Muscle of back (tissue), 3 donors: ENCODE measurements at regions not wholly inside any gene's neighbourhood (a gene's known extent, or its start where the extent isn't known, plus 50 kb on each side); places are given as distances from the start of the nearest gene placed in this dataset.

Experiments
- DNase-seq, 3 donors: peaks; one replicate each; pipeline versions ENCODE4 v3.0.0 to v3.0.0-alpha.2; 2013

GRCh38 chr13:59111751-59112171, 1052.0 kb downstream of the DIAPH3 start:
- DNase-seq = peak in 2 of 3 donors; percentile 8 to 84

DNA sequence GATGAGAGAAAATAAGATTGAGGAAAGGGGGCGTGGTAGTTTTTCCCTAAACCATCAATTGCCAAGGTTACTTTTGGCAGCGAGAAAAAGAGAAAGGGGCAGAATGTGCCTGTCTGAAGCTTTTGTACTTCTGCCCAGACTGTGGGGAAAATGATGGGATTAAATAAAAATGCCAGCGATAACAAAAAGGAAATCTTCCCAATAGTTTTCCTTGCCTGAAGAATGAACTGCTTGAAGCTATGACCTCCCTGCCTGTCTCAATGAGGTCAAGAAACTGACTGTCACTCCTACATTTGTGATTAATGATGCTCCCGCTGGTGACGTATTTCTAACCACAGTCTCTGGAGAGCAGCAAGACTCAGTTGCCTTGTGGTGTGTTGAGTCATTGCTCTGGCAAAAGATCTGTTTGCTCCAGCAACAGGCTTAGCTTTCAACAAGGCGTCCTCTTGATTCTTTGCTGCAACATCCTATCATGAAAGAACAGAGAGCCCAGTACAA, 1051.5 kb downstream of the DIAPH3 start:
- peak in 2 of 3 donors; percentile 10 to 94 for DNase-seq

- DNase-seq = peak in 1 of 3 donors; percentile 8
Observed at GRCh38 chr13:59119475-59119874, 1044.3 kb downstream of the DIAPH3 start.

GRCh38 chr13:59120297-59120843, 1043.4 kb downstream of the DIAPH3 start:
- DNase-seq = no peak

GRCh38 chr13:59121507-59121906, 1042.2 kb downstream of the DIAPH3 start:
- DNase-seq = no peak

DNA sequence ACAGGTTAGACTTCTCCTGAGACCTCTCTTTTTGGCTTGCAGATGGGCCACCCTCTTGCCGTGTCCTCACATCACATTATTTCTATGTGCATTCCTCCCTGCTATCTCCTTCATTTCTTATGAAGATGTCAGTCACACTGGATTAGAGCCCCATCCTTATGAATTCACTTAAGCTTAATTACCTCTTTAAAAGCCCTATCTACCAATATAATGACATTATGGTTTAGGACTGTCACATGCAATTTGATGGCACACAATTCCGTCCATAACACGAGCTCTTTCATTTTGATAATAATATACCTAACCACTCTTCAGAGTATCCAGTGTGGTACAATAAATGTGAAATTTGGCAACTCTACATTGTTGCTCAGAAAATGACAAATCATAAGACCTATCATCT, 1037.3 kb downstream of the DIAPH3 start:
- no peak for DNase-seq

DNA sequence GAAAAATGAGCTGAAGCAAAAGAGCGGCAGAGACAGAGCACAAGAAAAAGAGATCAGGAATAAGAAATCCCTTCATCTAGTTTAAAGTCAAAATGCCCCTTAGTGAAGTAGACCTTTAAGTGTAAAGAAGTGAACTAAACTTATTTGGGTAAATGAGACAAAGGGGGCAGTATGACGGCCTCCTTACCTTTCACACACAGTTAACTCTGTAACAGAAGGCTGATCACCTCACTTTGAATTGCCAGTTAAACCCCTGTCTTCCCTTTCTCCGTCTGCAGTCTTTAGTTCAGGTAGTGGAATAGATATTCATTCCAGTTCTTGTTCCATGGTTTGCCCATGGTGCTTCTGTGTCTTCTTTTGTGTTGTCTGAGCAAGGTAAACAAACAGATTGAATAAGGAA, 1029.8 kb downstream of the DIAPH3 start:
- DNase-seq = no peak

DNA sequence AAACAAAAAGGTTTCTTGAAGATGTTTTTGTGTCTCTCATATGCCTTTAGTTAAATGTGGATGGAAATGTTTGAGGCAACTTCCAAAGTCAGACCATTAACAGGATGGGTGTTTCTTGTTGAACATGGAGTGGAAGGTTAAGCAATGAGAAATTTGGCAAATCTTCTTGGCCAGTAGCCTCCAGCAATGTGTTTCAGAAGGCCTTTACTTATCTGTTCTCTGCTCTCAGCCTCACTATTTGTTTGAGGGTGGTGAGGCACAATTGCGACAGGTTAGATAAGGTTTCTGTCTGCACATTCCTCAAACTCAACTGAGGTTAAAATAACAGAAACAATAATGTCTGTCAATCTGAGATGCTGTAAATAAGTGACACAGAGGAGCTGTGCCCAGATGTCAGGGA, 1019.0 kb downstream of the DIAPH3 start:
- peak in 1 of 3 donors; percentile 7 for DNase-seq

DNA sequence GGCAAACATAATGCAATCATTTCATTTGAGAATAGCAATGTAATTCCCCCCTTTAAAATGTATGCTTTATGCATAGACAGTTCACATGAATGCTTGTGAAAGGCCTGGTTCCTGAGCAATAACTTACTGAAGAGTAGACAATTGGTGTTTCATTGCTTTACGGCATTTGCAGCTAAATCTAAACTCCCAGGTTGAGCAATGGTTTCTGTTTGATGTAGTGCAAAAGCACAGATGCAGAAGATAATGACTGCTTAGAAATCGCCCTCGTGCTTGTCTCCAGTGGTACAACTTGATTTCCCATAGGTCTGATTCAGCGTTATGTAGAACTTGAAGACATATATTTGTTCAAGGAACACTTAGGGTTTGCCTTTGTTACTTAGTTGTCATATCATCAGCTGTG, 1018.3 kb downstream of the DIAPH3 start:
- DNase-seq = no peak

- DNase-seq = no peak
Observed at GRCh38 chr13:59157181-59157580, 1006.5 kb downstream of the DIAPH3 start.

DNA sequence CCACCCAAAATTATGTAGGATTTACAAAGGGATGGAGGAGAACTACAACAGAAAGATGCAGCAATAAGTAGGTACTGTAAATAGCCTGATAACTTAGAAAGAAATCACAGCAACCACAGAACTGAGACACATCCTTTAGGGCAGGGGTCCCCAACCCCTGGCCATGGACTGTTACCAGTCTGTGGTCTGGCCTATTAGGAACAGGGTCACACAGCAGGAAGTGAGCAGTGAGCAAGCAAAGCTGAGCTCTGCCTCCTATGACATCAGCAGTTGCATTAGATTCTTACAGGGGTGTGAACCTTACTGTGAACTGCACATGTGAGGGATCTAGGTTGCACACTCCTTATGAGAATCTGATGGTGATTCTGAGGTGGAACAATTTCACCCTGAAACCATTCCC, 997.6 kb downstream of the DIAPH3 start:
- DNase-seq = no peak

- DNase-seq = no peak
Observed at GRCh38 chr13:59172076-59172475, 991.7 kb downstream of the DIAPH3 start.

GRCh38 chr13:59176775-59177174, 987.0 kb downstream of the DIAPH3 start:
- no peak for DNase-seq

DNA sequence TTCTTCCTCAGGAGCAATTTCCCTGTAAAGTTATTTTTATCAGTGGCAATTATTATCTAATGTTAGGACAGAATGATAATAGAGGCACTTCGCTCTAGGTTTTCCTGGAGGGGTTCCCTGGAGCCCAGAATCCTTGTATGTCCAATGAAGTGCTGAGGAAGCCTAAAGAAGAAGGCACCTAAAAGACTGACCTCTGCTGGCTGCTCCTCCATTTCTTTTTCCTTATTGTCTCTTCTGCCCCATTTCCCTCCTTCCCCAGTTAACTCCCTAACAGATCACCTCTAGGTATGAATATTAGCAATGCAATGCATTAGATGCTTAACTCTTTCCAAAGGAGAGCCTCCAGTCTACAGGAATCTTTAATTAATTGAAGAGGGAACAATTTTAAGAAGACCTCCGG, 985.4 kb downstream of the DIAPH3 start:
- no peak for DNase-seq

DNA sequence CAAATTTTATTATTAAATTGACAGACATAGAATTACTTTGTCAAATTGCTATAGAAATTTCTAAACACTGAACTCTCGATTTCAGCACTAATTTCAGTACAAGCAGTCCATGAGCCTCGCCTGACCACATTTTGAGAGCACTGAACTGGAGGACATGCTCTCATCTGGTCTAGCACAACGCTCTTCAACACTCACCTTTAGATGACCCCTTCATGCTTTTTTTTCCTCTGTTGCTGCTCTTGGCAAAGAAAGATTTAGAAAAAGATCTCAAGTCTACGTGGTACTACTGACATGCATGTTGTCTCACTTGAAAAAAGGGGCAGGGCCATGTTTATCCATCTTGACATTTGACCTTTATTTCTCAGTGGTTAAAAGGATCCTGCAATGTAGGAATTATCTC, 981.5 kb downstream of the DIAPH3 start:
- no peak for DNase-seq

DNA sequence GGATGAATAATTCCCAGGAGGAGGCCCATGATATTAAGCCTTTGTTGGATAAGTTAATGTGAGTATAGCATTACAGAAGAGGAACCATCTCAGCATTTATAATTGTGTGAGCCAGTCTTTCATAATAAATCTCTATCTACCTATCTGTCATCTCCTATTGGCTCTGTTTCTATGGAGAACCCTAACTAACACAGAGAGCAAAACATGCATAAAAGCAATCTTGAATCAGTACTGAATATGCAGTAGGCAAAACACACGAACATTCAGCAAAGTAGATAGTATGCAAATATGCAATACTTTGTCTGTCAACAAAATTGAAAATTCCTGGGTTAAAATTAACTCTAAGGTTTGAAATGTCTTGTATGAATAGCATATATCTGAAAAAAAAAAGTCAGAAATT, 966.3 kb downstream of the DIAPH3 start:
- DNase-seq = no peak

DNA sequence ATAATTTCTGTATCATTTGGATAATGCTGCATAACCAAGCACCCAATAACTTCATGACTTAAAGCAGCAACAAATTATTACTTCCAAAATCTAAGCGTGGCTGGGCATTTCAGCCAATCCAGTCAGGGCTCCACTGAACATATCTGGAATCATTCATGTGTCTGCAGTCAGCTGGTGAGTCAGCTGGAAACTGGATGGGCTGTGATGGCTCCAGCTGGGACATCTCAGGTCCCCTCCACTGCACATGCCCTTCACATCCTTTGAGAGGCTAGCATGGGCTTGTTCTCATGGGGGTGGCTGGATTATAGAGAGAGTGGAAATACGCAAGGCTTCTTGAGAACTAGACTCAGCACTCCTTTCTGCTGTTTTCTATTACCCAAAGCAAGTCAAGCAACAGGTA, 961.9 kb downstream of the DIAPH3 start:
- DNase-seq = no peak

- DNase-seq = no peak
Observed at GRCh38 chr13:59203855-59204254, 959.9 kb downstream of the DIAPH3 start.

- no peak for DNase-seq
Observed at GRCh38 chr13:59205501-59205900, 958.2 kb downstream of the DIAPH3 start.

DNA sequence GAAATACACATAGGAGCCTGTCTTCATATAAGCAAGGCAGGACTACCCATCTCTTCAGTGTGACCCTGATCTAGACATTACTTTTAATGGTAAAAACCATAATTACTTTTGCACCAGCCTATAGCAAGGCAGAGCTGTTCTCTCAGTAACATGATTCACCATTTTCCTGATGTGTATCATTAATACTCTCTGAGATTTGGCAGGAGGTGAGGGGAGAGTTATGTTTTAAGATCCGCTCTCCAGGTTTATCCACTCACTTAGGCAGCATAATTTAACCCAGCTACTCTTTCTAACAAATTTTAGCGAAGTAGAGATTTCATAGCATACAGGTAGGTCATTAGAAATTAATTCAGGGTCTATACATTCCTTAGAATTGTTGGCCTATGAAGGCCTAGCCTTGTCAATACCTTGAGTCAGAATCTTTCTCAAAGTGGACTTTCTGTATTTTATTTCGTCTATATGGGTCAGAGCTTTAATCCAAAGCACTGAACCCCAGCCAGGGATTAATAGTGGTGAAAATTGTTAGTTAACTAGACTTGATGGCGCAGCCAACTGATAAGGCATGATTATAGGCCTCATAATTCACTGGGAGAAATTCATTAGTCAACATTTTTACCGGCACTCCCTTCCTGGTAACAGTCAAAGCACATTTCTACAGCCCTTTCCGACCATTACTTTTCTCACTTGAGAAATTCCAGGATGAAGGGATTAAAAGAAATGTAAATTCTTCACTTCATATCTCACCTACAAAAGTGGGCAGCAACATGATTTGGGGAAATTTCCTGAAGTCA, 955.1 kb downstream of the DIAPH3 start:
- no peak for DNase-seq

GRCh38 chr13:59210543-59210942, 953.2 kb downstream of the DIAPH3 start:
- DNase-seq = peak; percentile 0 to 28 (median 16)

DNA sequence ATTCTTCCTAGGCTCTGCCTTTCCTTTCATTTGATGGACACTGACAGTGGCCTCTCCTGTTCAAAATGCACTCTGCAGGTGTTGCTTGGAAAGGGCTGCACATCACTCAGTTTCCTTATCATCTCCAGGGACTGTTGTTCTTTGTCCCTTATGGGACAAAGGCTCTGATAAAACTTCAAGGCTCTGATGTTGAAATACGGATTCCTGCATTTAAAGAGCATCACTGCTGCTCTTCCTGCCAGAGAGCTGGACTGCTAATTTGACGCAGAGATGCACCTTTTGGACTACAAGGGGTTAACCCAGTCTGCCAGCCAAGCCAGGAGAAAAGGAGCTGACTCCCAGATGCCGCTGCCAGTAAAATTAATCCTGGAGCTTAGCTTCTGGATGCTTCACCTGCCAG, 952.1 kb downstream of the DIAPH3 start:
- no peak for DNase-seq

GRCh38 chr13:59229401-59229800, 934.3 kb downstream of the DIAPH3 start:
- DNase-seq = no peak

- DNase-seq = no peak
Observed at GRCh38 chr13:59229861-59230260, 933.9 kb downstream of the DIAPH3 start.
